Retinal pigment epithelial cell (primary cell): ENCODE measurements at regions not wholly inside any gene's neighbourhood (a gene's known extent, or its start where the extent isn't known, plus 50 kb on each side); places are given as distances from the start of the nearest gene placed in this dataset.

Experiments used
- DNase-seq: peaks from one replicate; pipeline ENCODE4 v3.0.0-alpha.2; 2010; ENCODE audit warnings: low read depth
- H3K4me3 ChIP-seq: 2 replicates; pipeline ENCODE4 v1.5.1; 2011; ENCODE audit warnings: mild to moderate bottlenecking, low read length, control low read depth, moderate library complexity
- TF ChIP-seq, protein P1 (sequence below): conservative IDR thresholded peaks from 2 replicates; pipeline ENCODE4 v1.5.1; 2011; ENCODE audit warnings: low read depth, low read length, control low read depth, inconsistent platforms

DNA sequence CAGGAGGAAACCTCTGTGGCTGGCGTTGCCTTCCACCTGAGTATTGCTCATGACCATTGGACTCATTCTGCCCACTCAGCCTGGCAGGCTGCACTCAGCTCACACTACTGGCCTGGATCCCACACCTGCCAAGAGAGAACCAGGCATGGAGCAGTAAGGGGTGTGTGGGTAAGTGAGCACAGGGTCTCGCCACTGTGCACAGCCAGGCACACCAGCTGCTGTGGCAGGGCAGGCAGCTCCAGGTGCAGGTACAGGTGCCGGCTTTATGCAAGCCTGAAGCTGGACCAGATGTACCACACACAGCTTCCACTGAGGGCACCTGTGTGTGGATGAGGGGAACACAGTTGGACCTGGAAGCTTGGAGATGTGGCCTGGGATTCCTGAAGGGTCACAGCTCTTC is 295.2 kb upstream of the SNX7 start:
- no peak overlapping the region for H3K4me3 ChIP-seq
- DNase-seq = no peak
- TF ChIP-seq, protein P1, sequence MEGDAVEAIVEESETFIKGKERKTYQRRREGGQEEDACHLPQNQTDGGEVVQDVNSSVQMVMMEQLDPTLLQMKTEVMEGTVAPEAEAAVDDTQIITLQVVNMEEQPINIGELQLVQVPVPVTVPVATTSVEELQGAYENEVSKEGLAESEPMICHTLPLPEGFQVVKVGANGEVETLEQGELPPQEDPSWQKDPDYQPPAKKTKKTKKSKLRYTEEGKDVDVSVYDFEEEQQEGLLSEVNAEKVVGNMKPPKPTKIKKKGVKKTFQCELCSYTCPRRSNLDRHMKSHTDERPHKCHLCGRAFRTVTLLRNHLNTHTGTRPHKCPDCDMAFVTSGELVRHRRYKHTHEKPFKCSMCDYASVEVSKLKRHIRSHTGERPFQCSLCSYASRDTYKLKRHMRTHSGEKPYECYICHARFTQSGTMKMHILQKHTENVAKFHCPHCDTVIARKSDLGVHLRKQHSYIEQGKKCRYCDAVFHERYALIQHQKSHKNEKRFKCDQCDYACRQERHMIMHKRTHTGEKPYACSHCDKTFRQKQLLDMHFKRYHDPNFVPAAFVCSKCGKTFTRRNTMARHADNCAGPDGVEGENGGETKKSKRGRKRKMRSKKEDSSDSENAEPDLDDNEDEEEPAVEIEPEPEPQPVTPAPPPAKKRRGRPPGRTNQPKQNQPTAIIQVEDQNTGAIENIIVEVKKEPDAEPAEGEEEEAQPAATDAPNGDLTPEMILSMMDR = no peak

GRCh38 chr1:98364544-98364943 is 297.0 kb upstream of the SNX7 start:
- H3K4me3 ChIP-seq = no peak overlapping the region
- DNase-seq = no peak
- TF ChIP-seq, protein P1 = no peak

DNA sequence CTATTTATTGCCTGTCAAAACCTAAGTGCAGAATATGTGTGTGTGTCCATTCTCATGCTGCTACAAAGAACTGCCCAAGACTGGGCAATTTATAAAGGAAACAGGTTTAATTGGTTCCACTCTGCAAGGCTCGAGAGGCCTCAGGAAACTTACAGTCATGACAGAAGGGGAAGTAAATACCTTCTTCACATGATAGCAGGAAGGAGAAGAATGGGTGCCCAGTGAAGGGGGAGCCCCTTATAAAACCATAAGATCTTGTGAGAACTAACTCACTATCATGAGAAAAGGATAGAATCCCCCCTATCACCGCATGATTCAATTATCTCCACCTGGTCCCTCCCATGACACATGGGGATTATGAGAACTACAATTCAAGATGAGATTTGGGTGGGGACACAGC is 300.7 kb upstream of the SNX7 start:
- H3K4me3 ChIP-seq = no peak overlapping the region
- DNase-seq = no peak
- TF ChIP-seq, protein P1 = no peak

GRCh38 chr1:98355656-98356383 is 305.7 kb upstream of the SNX7 start:
- TF ChIP-seq, protein P1 = no peak
- H3K4me3 ChIP-seq = no peak overlapping the region
- DNase-seq = no peak

DNA sequence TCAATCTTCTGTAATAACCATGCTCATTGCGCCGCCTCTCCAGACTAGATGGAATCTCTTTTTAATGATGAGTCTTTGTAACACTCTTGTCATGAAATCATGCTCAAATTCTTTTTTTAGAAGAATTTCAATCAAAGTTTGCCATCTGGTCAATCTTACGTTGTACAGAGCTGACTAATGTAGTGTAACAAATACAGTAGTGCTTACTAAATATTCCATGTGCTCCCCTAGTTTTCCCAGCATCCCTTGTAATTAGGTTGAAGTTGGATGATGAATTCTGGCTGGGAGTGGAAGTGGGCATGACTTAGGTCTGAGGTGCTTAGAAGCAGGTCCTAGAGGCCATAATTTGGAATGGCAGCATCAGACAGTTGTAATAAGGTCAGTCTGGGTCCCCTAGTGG is 309.1 kb upstream of the SNX7 start:
- no peak for DNase-seq
- H3K4me3 ChIP-seq = no peak overlapping the region
- TF ChIP-seq, protein P1 = no peak

DNA sequence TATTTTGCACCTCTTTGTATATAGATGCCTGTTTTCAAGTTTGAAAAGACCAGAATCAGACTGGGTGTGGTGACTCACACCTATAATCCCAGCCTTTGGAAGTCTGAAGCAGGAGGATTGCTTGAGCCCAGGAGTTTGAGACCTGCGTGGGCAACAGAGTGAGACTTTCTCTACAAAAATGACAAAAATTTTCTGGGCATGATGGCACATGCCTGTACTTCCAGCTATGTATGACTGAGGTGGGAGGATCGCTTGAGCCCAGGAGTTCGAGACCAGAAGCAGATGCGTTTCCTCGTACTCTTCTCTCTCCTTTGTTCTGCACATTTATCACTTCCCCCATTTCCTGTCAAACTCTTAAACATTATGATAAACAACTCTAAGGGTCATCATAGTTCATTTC is 310.0 kb upstream of the SNX7 start:
- DNase-seq = no peak
- no peak overlapping the region for H3K4me3 ChIP-seq
- TF ChIP-seq, protein P1 = no peak

DNA sequence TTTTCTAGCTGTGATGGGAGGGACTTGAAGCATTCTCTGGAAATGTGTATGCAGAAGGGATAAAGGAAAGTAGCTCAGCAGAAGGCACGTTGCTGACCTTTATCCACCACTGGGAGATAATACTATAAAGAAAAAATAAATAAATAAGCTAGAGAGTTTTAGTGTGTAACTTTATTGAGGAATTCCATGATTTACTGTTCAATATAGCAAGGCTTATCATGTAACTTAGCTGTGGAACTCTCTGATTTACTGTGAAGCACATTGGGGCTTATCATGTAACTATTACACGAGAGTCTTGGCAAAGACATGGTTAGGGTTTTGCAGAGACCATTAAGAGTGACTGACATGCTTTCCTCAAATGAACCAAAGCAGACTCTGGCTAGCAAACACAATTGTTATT is 316.1 kb upstream of the SNX7 start:
- H3K4me3 ChIP-seq = no peak overlapping the region
- DNase-seq = no peak
- TF ChIP-seq, protein P1 = no peak
